ENCODE measurements at regions not wholly inside any gene's neighbourhood (a gene's known extent, or its start where the extent isn't known, plus 50 kb on each side); places are given as distances from the start of the nearest gene placed in this dataset. TPM values are rescaled to one million over a fixed set of nuclear protein-coding genes. Genes with fewer than 3 reads are reported as not detected.

DNA sequence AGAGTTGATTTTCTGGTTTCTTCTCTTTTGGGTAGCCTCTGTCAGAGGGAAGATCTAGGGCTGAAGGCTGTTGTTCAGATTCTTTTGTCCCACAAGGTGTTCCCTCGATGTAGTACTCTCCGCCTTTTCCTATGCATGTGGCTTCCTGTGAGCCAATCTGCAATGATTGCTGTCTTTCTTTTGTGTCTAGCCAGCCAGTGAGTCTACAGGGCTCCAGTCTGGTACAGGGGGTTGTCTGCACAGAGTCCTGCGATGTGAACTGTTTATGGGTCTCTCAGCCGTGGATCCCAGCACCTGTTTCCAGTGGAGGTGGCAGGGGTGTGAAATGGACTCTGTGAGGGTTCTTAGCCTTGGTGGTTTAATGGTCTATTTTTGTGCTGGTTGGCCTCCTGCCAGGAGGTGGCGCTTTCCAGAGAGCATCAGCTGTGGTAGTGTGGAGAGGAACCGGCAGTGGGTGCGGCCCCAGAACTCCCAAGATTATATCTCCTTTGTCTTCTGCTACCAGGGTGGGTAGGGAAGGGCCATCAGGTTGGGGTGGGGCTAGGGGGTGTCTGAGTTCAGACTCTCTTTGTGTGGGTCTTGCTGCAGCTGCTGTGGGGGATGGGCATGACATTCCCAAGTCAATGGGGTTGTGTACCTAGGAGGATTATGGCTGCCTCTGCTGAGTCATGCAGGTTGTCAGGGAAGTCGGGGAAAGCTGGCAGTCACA lies 81.3 kb upstream of the C21orf91 start:
- no peaks in the 10 kb centered on the region for H3K27me3 ChIP-seq (ENCODE audit: control insufficient read depth, insufficient read depth, low read length)
- H3K4me1 ChIP-seq (ENCODE audit: control insufficient read depth, insufficient read depth, low read length) = peaks cover 4% of the 10 kb centered on the region
- no peak overlapping the region for H3K27ac ChIP-seq (ENCODE audit: low read depth, low read length)
- no peaks in the 10 kb centered on the region for H3K36me3 ChIP-seq (ENCODE audit: control insufficient read depth, insufficient read depth, low read length)
- no peaks in the 10 kb centered on the region for H3K9me3 ChIP-seq (ENCODE audit: control insufficient read depth, insufficient read depth, low read length)
- no peak overlapping the region for H3K4me3 ChIP-seq (ENCODE audit: low read depth, low read length)
- DNase-seq (ENCODE audit: low read depth in 4 of 6, low spot score in 6 of 6) = no peak
- 90% methylated on average over 5 of the region's 8 CpGs for WGBS (ENCODE audit: insufficient coverage)

- no peak for DNase-seq (ENCODE audit: low read depth in 4 of 6, low spot score in 6 of 6)
- H3K27me3 ChIP-seq (ENCODE audit: control insufficient read depth, insufficient read depth, low read length) = no peaks in the 10 kb centered on the region
- H3K27ac ChIP-seq (ENCODE audit: low read depth, low read length) = no peak overlapping the region
- H3K36me3 ChIP-seq (ENCODE audit: control insufficient read depth, insufficient read depth, low read length) = no peaks in the 10 kb centered on the region
- 80% methylated on average over 1 of the region's 1 CpG for WGBS (ENCODE audit: insufficient coverage)
- no peaks in the 10 kb centered on the region for H3K4me1 ChIP-seq (ENCODE audit: control insufficient read depth, insufficient read depth, low read length)
- H3K4me3 ChIP-seq (ENCODE audit: low read depth, low read length) = no peak overlapping the region
- H3K9me3 ChIP-seq (ENCODE audit: control insufficient read depth, insufficient read depth, low read length) = no peaks in the 10 kb centered on the region
Observed at GRCh38 chr21:17889171-17889570, 70.0 kb upstream of the C21orf91 start.

DNA sequence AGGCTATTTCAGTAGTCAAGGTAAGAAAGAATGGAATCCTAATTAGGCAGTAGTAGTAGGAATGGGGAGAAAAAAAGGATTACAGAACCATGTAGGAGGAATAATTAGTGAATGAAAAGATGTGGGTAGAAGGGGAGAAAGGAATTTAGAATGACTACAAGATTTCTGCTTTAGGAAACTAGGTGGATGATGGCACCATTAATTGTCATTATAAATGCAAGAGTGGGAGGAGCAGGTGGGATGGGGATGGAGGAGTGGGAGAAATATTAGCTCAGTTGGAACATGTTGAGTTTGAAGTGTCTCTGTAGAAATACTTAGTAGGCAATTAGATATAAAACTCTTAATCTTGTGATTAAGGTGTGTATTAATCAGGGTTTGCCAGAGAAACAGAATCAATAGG lies 50.0 kb upstream of the C21orf91 start:
- no peak overlapping the region for H3K27ac ChIP-seq (ENCODE audit: low read depth, low read length)
- H3K36me3 ChIP-seq (ENCODE audit: control insufficient read depth, insufficient read depth, low read length) = no peaks in the 10 kb centered on the region
- H3K9me3 ChIP-seq (ENCODE audit: control insufficient read depth, insufficient read depth, low read length) = no peaks in the 10 kb centered on the region
- no peaks in the 10 kb centered on the region for H3K4me1 ChIP-seq (ENCODE audit: control insufficient read depth, insufficient read depth, low read length)
- no peak for DNase-seq (ENCODE audit: low read depth in 4 of 6, low spot score in 6 of 6)
- no peak overlapping the region for H3K4me3 ChIP-seq (ENCODE audit: low read depth, low read length)
- no peaks in the 10 kb centered on the region for H3K27me3 ChIP-seq (ENCODE audit: control insufficient read depth, insufficient read depth, low read length)

Small RNA genes in the stretch of these regions (small RNA-seq; reads per million reads assigned to genes)
- gene RPL37P3 (ENCODE audit: low replicate concordance) = not detected
